ENCODE measurements at regions not wholly inside any gene's neighbourhood (a gene's known extent, or its start where the extent isn't known, plus 50 kb on each side); places are given as distances from the start of the nearest gene placed in this dataset.

DNA sequence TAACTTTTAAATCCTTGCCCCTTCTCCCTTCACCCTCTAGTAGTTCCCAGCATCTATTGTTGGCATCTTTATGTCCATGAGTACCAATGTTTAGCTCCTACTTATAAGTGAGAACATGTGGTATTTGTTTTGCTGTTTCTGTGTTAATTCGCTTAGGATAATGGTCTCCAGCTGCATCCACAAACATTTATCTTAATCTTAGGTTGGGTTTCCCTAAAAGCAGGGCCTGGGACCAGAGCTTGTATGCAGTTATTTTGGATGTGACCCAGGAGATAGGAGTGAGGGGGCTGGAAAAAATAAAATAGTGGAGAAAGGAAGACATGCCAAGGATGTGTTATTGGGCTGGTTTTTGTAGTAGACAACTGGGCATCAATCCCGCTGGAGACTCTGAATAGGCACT is 571.8 kb downstream of the CCSER2 start:
- TF ChIP-seq CEBPB (IDR thresholded peaks at IDR 0.05; ENCODE audit: low read depth, low read length), result no peak
- TF ChIP-seq, protein P1, sequence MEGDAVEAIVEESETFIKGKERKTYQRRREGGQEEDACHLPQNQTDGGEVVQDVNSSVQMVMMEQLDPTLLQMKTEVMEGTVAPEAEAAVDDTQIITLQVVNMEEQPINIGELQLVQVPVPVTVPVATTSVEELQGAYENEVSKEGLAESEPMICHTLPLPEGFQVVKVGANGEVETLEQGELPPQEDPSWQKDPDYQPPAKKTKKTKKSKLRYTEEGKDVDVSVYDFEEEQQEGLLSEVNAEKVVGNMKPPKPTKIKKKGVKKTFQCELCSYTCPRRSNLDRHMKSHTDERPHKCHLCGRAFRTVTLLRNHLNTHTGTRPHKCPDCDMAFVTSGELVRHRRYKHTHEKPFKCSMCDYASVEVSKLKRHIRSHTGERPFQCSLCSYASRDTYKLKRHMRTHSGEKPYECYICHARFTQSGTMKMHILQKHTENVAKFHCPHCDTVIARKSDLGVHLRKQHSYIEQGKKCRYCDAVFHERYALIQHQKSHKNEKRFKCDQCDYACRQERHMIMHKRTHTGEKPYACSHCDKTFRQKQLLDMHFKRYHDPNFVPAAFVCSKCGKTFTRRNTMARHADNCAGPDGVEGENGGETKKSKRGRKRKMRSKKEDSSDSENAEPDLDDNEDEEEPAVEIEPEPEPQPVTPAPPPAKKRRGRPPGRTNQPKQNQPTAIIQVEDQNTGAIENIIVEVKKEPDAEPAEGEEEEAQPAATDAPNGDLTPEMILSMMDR (conservative IDR thresholded peaks at IDR 0.05; ENCODE audit: low read depth, low read length), result no peak
- no peak for TF ChIP-seq MXI1 (IDR thresholded peaks at IDR 0.05; ENCODE audit: borderline replicate concordance, low read depth, low read length)
- TF ChIP-seq RCOR1 (IDR thresholded peaks at IDR 0.05; ENCODE audit: insufficient replicate concordance, low read length), result no peak
- TF ChIP-seq POLR2A (IDR thresholded peaks at IDR 0.05; ENCODE audit: low read depth, low read length), result no peak
